CD14-positive monocyte (primary cell): ENCODE measurements at regions not wholly inside any gene's neighbourhood (a gene's known extent, or its start where the extent isn't known, plus 50 kb on each side); places are given as distances from the start of the nearest gene placed in this dataset.

Experiments used
- DNase-seq, 3 donors: peaks; one replicate each; pipeline ENCODE4 v3.0.0-alpha.2; 2011 to 2022
- H2AFZ ChIP-seq: 2 replicates; pipeline ENCODE4 v1.6.0; 2012; ENCODE audit warnings: mild to moderate bottlenecking, low read depth, low read length, inconsistent platforms; ENCODE audit not compliant: insufficient read depth, poor library complexity, severe bottlenecking
- H3K27ac ChIP-seq, 2 donors: 1 replicate in 1 of 2; 2 replicates in 1 of 2; pipeline ENCODE4 v1.5.1; 2012 to 2013; ENCODE audit warnings: low read length in 2 of 2, control low read depth in 1 of 2, inconsistent platforms in 1 of 2, low read depth in 1 of 2, mild to moderate bottlenecking in 1 of 2
- H3K27me3 ChIP-seq, 2 donors: one replicate each; pipeline versions ENCODE4 v1.6.0 to v1.6.1; 2011 to 2013; ENCODE audit warnings: low read length in 2 of 2; ENCODE audit not compliant: control insufficient read depth in 2 of 2, insufficient read depth in 2 of 2
- H3K36me3 ChIP-seq, 2 donors: replicated peaks in 1 of 2; 1 replicate in 1 of 2; 2 replicates in 1 of 2; pipeline versions ENCODE4 v1.5.1 to v1.6.1; 2012 to 2013; ENCODE audit warnings: low read length in 2 of 2, control low read depth in 1 of 2, inconsistent platforms in 1 of 2, mild to moderate bottlenecking in 1 of 2; ENCODE audit not compliant: insufficient read depth in 2 of 2, control insufficient read depth in 1 of 2
- H3K4me1 ChIP-seq, 2 donors: 1 replicate in 1 of 2; 2 replicates in 1 of 2; pipeline versions ENCODE4 v1.5.1 to v1.6.1; 2012 to 2013; ENCODE audit warnings: low read length in 2 of 2, control low read depth in 1 of 2, inconsistent platforms in 1 of 2, mild to moderate bottlenecking in 1 of 2, moderate library complexity in 1 of 2; ENCODE audit not compliant: insufficient read depth in 2 of 2, control insufficient read depth in 1 of 2
- H3K4me2 ChIP-seq: replicated peaks from 2 replicates; pipeline ENCODE3; 2012; ENCODE audit warnings: low read length, moderate library complexity, mild to moderate bottlenecking; ENCODE audit not compliant: poor library complexity, severe bottlenecking; ENCODE audit errors: extremely low read depth
- H3K4me3 ChIP-seq, 3 experiments: fragments of 200-600 bp in 1 of 3; sonication (generic) in 1 of 3; replicated peaks in 1 of 3; 1 replicate in 2 of 3; 2 replicates in 1 of 3; pipeline ENCODE4 v1.5.1; 2011 to 2013; ENCODE audit warnings: low read length in 3 of 3, mild to moderate bottlenecking in 3 of 3, control low read depth in 2 of 3, low read depth in 2 of 3, inconsistent platforms in 1 of 3, moderate library complexity in 1 of 3
- H3K79me2 ChIP-seq: 2 replicates; pipeline ENCODE4 v1.6.0; 2012; ENCODE audit warnings: mild to moderate bottlenecking, control low read depth, inconsistent platforms, low read length, moderate library complexity; ENCODE audit not compliant: insufficient read depth
- H3K9ac ChIP-seq: 2 replicates; pipeline ENCODE4 v1.6.0; 2017; ENCODE audit warnings: low read length, mild to moderate bottlenecking; ENCODE audit not compliant: insufficient read depth, poor library complexity, severe bottlenecking
- H3K9me3 ChIP-seq, 2 donors: replicated peaks in 1 of 2; 1 replicate in 1 of 2; 2 replicates in 1 of 2; pipeline versions ENCODE4 v1.5.1 to v1.6.1; 2012 to 2013; ENCODE audit warnings: low read length in 2 of 2, control low read depth in 1 of 2; ENCODE audit not compliant: control insufficient read depth in 1 of 2, insufficient read depth in 1 of 2
- H4K20me1 ChIP-seq: 2 replicates; pipeline ENCODE4 v1.6.0; 2012; ENCODE audit warnings: mild to moderate bottlenecking, low read length, control low read depth, moderate library complexity; ENCODE audit not compliant: insufficient read depth
- H3K27ac Mint-ChIP-seq, 7 donors: one replicate each; pipeline ENCODE4 v1.8.0; 2020; ENCODE audit warnings: mild to moderate bottlenecking in 7 of 7, mixed read lengths in 7 of 7, moderate library complexity in 6 of 7, inconsistent platforms in 2 of 7
- H3K27me3 Mint-ChIP-seq, 3 donors: one replicate each; pipeline ENCODE4 v1.8.0; 2021 to 2022; ENCODE audit warnings: low read depth in 3 of 3, mild to moderate bottlenecking in 3 of 3, mixed read lengths in 3 of 3, moderate library complexity in 3 of 3, inconsistent platforms in 1 of 3
- H3K36me3 Mint-ChIP-seq, 2 donors: one replicate each; pipeline ENCODE4 v1.8.0; 2020; ENCODE audit warnings: mixed read lengths in 2 of 2, inconsistent platforms in 1 of 2, mild to moderate bottlenecking in 1 of 2
- H3K4me1 Mint-ChIP-seq: one replicate; pipeline ENCODE4 v1.8.0; 2020; ENCODE audit warnings: mild to moderate bottlenecking, mixed read lengths
- H3K4me3 Mint-ChIP-seq, 2 donors: one replicate each; pipeline ENCODE4 v1.8.0; 2020; ENCODE audit warnings: mild to moderate bottlenecking in 2 of 2, mixed read lengths in 2 of 2, moderate library complexity in 1 of 2
- H3K9me3 Mint-ChIP-seq, 7 donors: one replicate each; pipeline ENCODE4 v1.8.0; 2020 to 2022; ENCODE audit warnings: mixed read lengths in 7 of 7, mild to moderate bottlenecking in 6 of 7, moderate library complexity in 6 of 7, inconsistent platforms in 2 of 7
- CTCF ChIP-seq: fragments of 200-600 bp; IDR thresholded peaks from one replicate; pipeline ENCODE4 v1.8.0; 2022; ENCODE audit warnings: antibody characterized with exemption, mild to moderate bottlenecking
- WGBS: methylation state at CpG from one replicate; pipeline ENCODE4 v1.1.5; 2013; ENCODE audit warnings: missing lambda C conversion rate; ENCODE audit not compliant: insufficient coverage; 5-methylcytosine and 5-hydroxymethylcytosine counted together
- intact Hi-C, 2 donors: fragments of 100-400 bp; cut with micrococcal nuclease; formaldehyde crosslinking; loops; one replicate each; pipeline versions ENCODE4 v1.15.0 to v1.15.1; 2023

- no peaks in the 10 kb centered on the region for H3K4me1 Mint-ChIP-seq
- DNase-seq, result no peak
- H3K36me3 ChIP-seq, result no peaks in the 10 kb centered on the region
- H3K9me3 Mint-ChIP-seq, result peaks cover 0 to 7% (median under 1%) of the 10 kb centered on the region in 7 donors
- WGBS, result no CpG with 5 or more reads among the region's 4 CpGs
- no peaks in the 10 kb centered on the region for H3K4me1 ChIP-seq
- peaks cover 0 to 5% (median 3%) of the 10 kb centered on the region in 3 donors for H3K27me3 Mint-ChIP-seq
- no peak overlapping the region for H3K27ac ChIP-seq
- no peak overlapping the region for H2AFZ ChIP-seq
- H3K27me3 ChIP-seq, result no peaks in the 10 kb centered on the region
- peaks cover 0 to 3% of the 10 kb centered on the region in 2 donors for H3K9me3 ChIP-seq
- H3K4me2 ChIP-seq, result no peak overlapping the region
- no peaks in the 10 kb centered on the region for H3K36me3 Mint-ChIP-seq
- H3K27ac Mint-ChIP-seq, result peak overlapping the region in 1 of 7 donors; percentile 38
- no peak overlapping the region for H3K4me3 Mint-ChIP-seq
- no peaks in the 10 kb centered on the region for H4K20me1 ChIP-seq
- intact Hi-C loops, result no loop called here
- H3K9ac ChIP-seq, result no peak overlapping the region
- no peak overlapping the region for H3K4me3 ChIP-seq
- H3K79me2 ChIP-seq, result no peaks in the 10 kb centered on the region
- TF ChIP-seq CTCF, result no peak
Observed at GRCh38 chr5:135750506-135750905, 84.0 kb upstream of the SLC25A48 start.

GRCh38 chr5:135747824-135748223 is 86.6 kb upstream of the SLC25A48 start:
- H3K4me1 Mint-ChIP-seq, result no peaks in the 10 kb centered on the region
- no peak overlapping the region for H3K27ac Mint-ChIP-seq
- Histone ChIP-seq H3K9ac (no peak overlapping the region), H3K36me3 (no peaks in the 10 kb centered on the region), H3K27me3 (no peaks in the 10 kb centered on the region), H3K27ac (no peak overlapping the region), H3K9me3 (peaks cover 0 to 16% of the 10 kb centered on the region in 2 donors), H3K79me2 (no peaks in the 10 kb centered on the region), H3K4me3 (no peak overlapping the region), H2AFZ (no peak overlapping the region), H4K20me1 (no peaks in the 10 kb centered on the region), H3K4me2 (no peak overlapping the region), H3K4me1 (no peaks in the 10 kb centered on the region)
- H3K27me3 Mint-ChIP-seq, result peaks cover 3 to 5% (median 4%) of the 10 kb centered on the region in 3 donors
- 93% methylated on average over 2 of the region's 2 CpGs for WGBS
- H3K9me3 Mint-ChIP-seq, result peaks cover 0 to 19% (median 7%) of the 10 kb centered on the region in 7 donors
- intact Hi-C loops, result no loop called here
- H3K4me3 Mint-ChIP-seq, result no peak overlapping the region
- no peaks in the 10 kb centered on the region for H3K36me3 Mint-ChIP-seq
- TF ChIP-seq CTCF, result no peak
- no peak for DNase-seq
